PC-3 (cell line): ENCODE measurements at regions not wholly inside any gene's neighbourhood (a gene's known extent, or its start where the extent isn't known, plus 50 kb on each side); places are given as distances from the start of the nearest gene placed in this dataset.

Experiments
- ATAC-seq: fragments of 200-7000 bp; cut with Tn5 transposase; 2 replicates; pipeline ENCODE4 v1.9.1; 2020; ENCODE audit warnings: mild to moderate bottlenecking, moderate library complexity
- BruUV-seq: library from RNA; stranded (reverse); fragments of 400-500 nt; replicated peaks from 2 replicates; lab custom pipeline; 2021; lab: Mats Ljungman, UMichigan
- CTCF ChIA-PET: fragments of 300-600 bp; sonication (Branson Sonifier 250); formaldehyde crosslinking; loops from one replicate; lab custom pipeline; 2022; ENCODE audit warnings: antibody characterized with exemption; lab: Charles Lee
- POLR2A ChIA-PET: fragments of 300-600 bp; sonication (Branson Sonifier 250); formaldehyde crosslinking; loops from one replicate; lab custom pipeline; 2022; ENCODE audit warnings: antibody characterized with exemption; ENCODE audit not compliant: unreplicated experiment; lab: Charles Lee
- DNase-seq: peaks from one replicate; pipeline ENCODE4 v3.0.0-alpha.2; 2015
- H2AFZ ChIP-seq: fragments of 300-600 bp; sonication (generic); 2 replicates; pipeline ENCODE4 v1.6.0; 2016; ENCODE audit warnings: antibody characterized with exemption, low read length
- H3F3A ChIP-seq: fragments of 300-600 bp; sonication (generic); one replicate; pipeline ENCODE4 v1.6.0; 2017; ENCODE audit warnings: antibody characterized with exemption, low read length, control low read depth, mild to moderate bottlenecking; ENCODE audit not compliant: unreplicated experiment
- H3K27ac ChIP-seq: fragments of 300-600 bp; sonication (generic); 2 replicates; pipeline ENCODE4 v1.5.1; 2016; ENCODE audit warnings: mild to moderate bottlenecking, low read length
- H3K27me3 ChIP-seq: fragments of 300-600 bp; sonication (generic); 2 replicates; pipeline ENCODE4 v1.6.1; 2016; ENCODE audit warnings: low read length, mixed read lengths
- H3K36me3 ChIP-seq: fragments of 300-600 bp; sonication (generic); 2 replicates; pipeline ENCODE4 v1.6.1; 2016; ENCODE audit warnings: low read depth, mixed run types, low read length, mixed read lengths
- H3K4me1 ChIP-seq: fragments of 300-600 bp; sonication (generic); 2 replicates; pipeline ENCODE4 v1.5.1; 2016; ENCODE audit warnings: low read length; ENCODE audit not compliant: insufficient read depth
- H3K4me2 ChIP-seq: fragments of 300-600 bp; sonication (generic); 2 replicates; pipeline ENCODE4 v1.6.0; 2016; ENCODE audit warnings: low read length
- H3K4me3 ChIP-seq: fragments of 300-600 bp; sonication (generic); 2 replicates; pipeline ENCODE4 v1.5.1; 2016; ENCODE audit warnings: mild to moderate bottlenecking, low read length, mixed read lengths
- H3K79me2 ChIP-seq: fragments of 300-600 bp; sonication (generic); 2 replicates; pipeline ENCODE4 v1.6.1; 2017; ENCODE audit warnings: low read length, mixed read lengths
- H3K9ac ChIP-seq: fragments of 300-600 bp; sonication (generic); 2 replicates; pipeline ENCODE4 v1.6.0; 2016; ENCODE audit warnings: mild to moderate bottlenecking, low read length
- H3K9me2 ChIP-seq: fragments of 300-600 bp; sonication (generic); replicated peaks from 2 replicates; pipeline ENCODE4 v1.6.1; 2016; ENCODE audit warnings: mixed run types, low read length, mixed read lengths
- H3K9me3 ChIP-seq: fragments of 300-600 bp; sonication (generic); 2 replicates; pipeline ENCODE4 v1.6.1; 2016; ENCODE audit warnings: low read length, mixed read lengths
- H4K20me1 ChIP-seq: fragments of 300-600 bp; sonication (generic); 2 replicates; pipeline ENCODE4 v1.6.1; 2016; ENCODE audit warnings: low read length, mixed read lengths
- CTCF ChIP-seq: fragments of 300-600 bp; sonication (generic); conservative IDR thresholded peaks from 2 replicates; pipeline ENCODE4 v1.5.1; 2017; ENCODE audit warnings: antibody characterized with exemption, low read depth, mild to moderate bottlenecking, low read length
- EZH2 ChIP-seq: fragments of 300-600 bp; sonication (generic); IDR thresholded peaks from one replicate; pipeline ENCODE4 v1.6.1; 2017; ENCODE audit warnings: antibody characterized with exemption, mild to moderate bottlenecking, low read length; ENCODE audit not compliant: unreplicated experiment
- EZH2phosphoT487 ChIP-seq: fragments of 300-600 bp; sonication (generic); IDR thresholded peaks from 2 replicates; pipeline ENCODE4 v1.6.1; 2018; ENCODE audit warnings: mild to moderate bottlenecking, antibody characterized with exemption, low read length, borderline replicate concordance
- intact Hi-C: fragments of 100-400 bp; cut with micrococcal nuclease; formaldehyde crosslinking; loops from 2 replicates; pipeline ENCODE4 v1.9.0; 2023

- ChIA-PET CTCF (no interaction called here), POLR2A (no interaction called here)
- Histone ChIP-seq H2AFZ (no peak overlapping the region), H3K36me3 (no peaks in the 10 kb centered on the region), H3K9me3 (no peaks in the 10 kb centered on the region), H3K9ac (no peak overlapping the region), H3K4me2 (no peak overlapping the region), H3K27me3 (no peaks in the 10 kb centered on the region), H3K79me2 (no peaks in the 10 kb centered on the region), H3K4me3 (no peak overlapping the region), H3F3A (no peaks in the 10 kb centered on the region), H3K9me2 (no peaks in the 10 kb centered on the region), H3K27ac (no peak overlapping the region), H4K20me1 (no peaks in the 10 kb centered on the region), H3K4me1 (peaks cover 18% of the 10 kb centered on the region)
- intact Hi-C loops: no loop called here
- no peak for TF ChIP-seq EZH2
- no peak for TF ChIP-seq EZH2phosphoT487
- no peak for TF ChIP-seq CTCF
- no peak for ATAC-seq
- no TSS peak for BruUV-seq
- no peak for DNase-seq
These were observed 316.6 kb downstream of the DNAH5 start for GRCh38 chr5:13627673-13628454.

- no peak overlapping the region for H3K4me2 ChIP-seq
- no peaks in the 10 kb centered on the region for H3K27me3 ChIP-seq
- no peaks in the 10 kb centered on the region for H3K9me3 ChIP-seq
- no peak overlapping the region for H3K9ac ChIP-seq
- ChIA-PET CTCF (no interaction called here), POLR2A (no interaction called here)
- no peaks in the 10 kb centered on the region for H3K9me2 ChIP-seq
- ATAC-seq (peak; percentile 27), DNase-seq (peak; percentile 25)
- H3K36me3 ChIP-seq: no peaks in the 10 kb centered on the region
- no peak overlapping the region for H3K4me3 ChIP-seq
- intact Hi-C loops: no loop called here
- no peak overlapping the region for H3K27ac ChIP-seq
- H2AFZ ChIP-seq: no peak overlapping the region
- no peak for TF ChIP-seq EZH2
- no peak for TF ChIP-seq CTCF
- no peak for TF ChIP-seq EZH2phosphoT487
- BruUV-seq: no TSS peak
- H4K20me1 ChIP-seq: no peaks in the 10 kb centered on the region
- peaks cover 18% of the 10 kb centered on the region for H3K4me1 ChIP-seq
- H3K79me2 ChIP-seq: no peaks in the 10 kb centered on the region
- no peaks in the 10 kb centered on the region for H3F3A ChIP-seq
These were observed 318.8 kb downstream of the DNAH5 start for GRCh38 chr5:13625616-13626198.
